Neuronal stem cell (in vitro differentiated cells): ENCODE measurements at regions not wholly inside any gene's neighbourhood (a gene's known extent, or its start where the extent isn't known, plus 50 kb on each side); places are given as distances from the start of the nearest gene placed in this dataset.
"Not testable (repeated sequence)": the region's sequence is repeated elsewhere in the genome, so short reads cannot be mapped to it uniquely, and the experiment has no call there.

Experiments
- DNase-seq: peaks from one replicate; pipeline ENCODE4 v3.0.0-alpha.2; 2013; ENCODE audit warnings: low spot score
- H2AFZ ChIP-seq: one replicate; pipeline ENCODE4 v1.6.1; 2013; ENCODE audit warnings: mild to moderate bottlenecking, low read length, inconsistent platforms
- H2AK5ac ChIP-seq: 2 replicates; pipeline ENCODE4 v1.6.1; 2013; ENCODE audit warnings: low read depth, mild to moderate bottlenecking, inconsistent platforms, low read length, moderate library complexity, mixed read lengths
- H2BK120ac ChIP-seq: 2 replicates; pipeline ENCODE4 v1.6.1; 2013; ENCODE audit warnings: low read depth, mild to moderate bottlenecking, inconsistent platforms, low read length, moderate library complexity, mixed read lengths
- H2BK12ac ChIP-seq: one replicate; pipeline ENCODE4 v1.6.1; 2013; ENCODE audit warnings: low read length, inconsistent platforms
- H2BK15ac ChIP-seq: 2 replicates; pipeline ENCODE4 v1.6.1; 2013; ENCODE audit warnings: mild to moderate bottlenecking, low read length, inconsistent platforms, mixed read lengths
- H2BK5ac ChIP-seq: one replicate; pipeline ENCODE4 v1.6.1; 2013; ENCODE audit warnings: inconsistent platforms, mild to moderate bottlenecking, low read length, moderate library complexity
- H3K14ac ChIP-seq: one replicate; pipeline ENCODE4 v1.6.1; 2013; ENCODE audit warnings: low read length, inconsistent platforms
- H3K18ac ChIP-seq: 2 replicates; pipeline ENCODE4 v1.6.1; 2013; ENCODE audit warnings: low read length, inconsistent platforms
- H3K23ac ChIP-seq: 2 replicates; pipeline ENCODE4 v1.6.1; 2013; ENCODE audit warnings: low read depth, mild to moderate bottlenecking, mixed read lengths, low read length, inconsistent platforms; ENCODE audit not compliant: poor library complexity
- H3K27ac ChIP-seq: replicated peaks from 3 replicates; pipeline ENCODE4 v1.5.1; 2013; ENCODE audit warnings: low read length, inconsistent platforms
- H3K27me3 ChIP-seq, 3 experiments: 2 replicates each; pipeline ENCODE4 v1.6.1; 2013; ENCODE audit warnings: low read length in 3 of 3, mild to moderate bottlenecking in 2 of 3, inconsistent platforms in 1 of 3, low read depth in 1 of 3, mixed read lengths in 1 of 3, moderate library complexity in 1 of 3; ENCODE audit not compliant: control insufficient read depth in 3 of 3, insufficient read depth in 3 of 3
- H3K36me3 ChIP-seq, 2 donors: replicated peaks in 1 of 2; 2 replicates each; pipeline ENCODE4 v1.6.1; 2013; ENCODE audit warnings: low read length in 2 of 2; ENCODE audit not compliant: control insufficient read depth in 2 of 2, insufficient read depth in 2 of 2
- H3K4ac ChIP-seq: 2 replicates; pipeline ENCODE4 v1.6.1; 2013; ENCODE audit warnings: inconsistent platforms, mild to moderate bottlenecking, low read length, moderate library complexity
- H3K4me1 ChIP-seq, 2 donors: 1 replicate in 1 of 2; 2 replicates in 1 of 2; pipeline ENCODE4 v1.6.1; 2013; ENCODE audit warnings: low read length in 2 of 2, low read depth in 1 of 2; ENCODE audit not compliant: control insufficient read depth in 2 of 2, insufficient read depth in 1 of 2
- H3K4me2 ChIP-seq: one replicate; pipeline ENCODE4 v1.6.1; 2013; ENCODE audit warnings: mild to moderate bottlenecking, low read length, inconsistent platforms; ENCODE audit not compliant: insufficient read depth, poor library complexity, severe bottlenecking
- H3K4me3 ChIP-seq, 2 donors: 2 replicates each; pipeline ENCODE4 v1.5.1; 2013; ENCODE audit warnings: low read length in 2 of 2, mild to moderate bottlenecking in 2 of 2, inconsistent platforms in 1 of 2, moderate library complexity in 1 of 2
- H3K79me1 ChIP-seq: one replicate; pipeline ENCODE4 v1.6.1; 2013; ENCODE audit warnings: low read depth, mild to moderate bottlenecking, inconsistent platforms, low read length, moderate library complexity
- H3K9ac ChIP-seq: one replicate; pipeline ENCODE4 v1.6.1; 2013; ENCODE audit warnings: mild to moderate bottlenecking, low read depth, low read length, inconsistent platforms; ENCODE audit not compliant: poor library complexity
- H3K9me3 ChIP-seq, 2 donors: replicated peaks in 1 of 2; 2 replicates each; pipeline versions ENCODE3 to v1.6.1; 2013; ENCODE audit warnings: low read length in 2 of 2, mild to moderate bottlenecking in 2 of 2, inconsistent platforms in 1 of 2, low read depth in 1 of 2, mixed read lengths in 1 of 2, moderate library complexity in 1 of 2; ENCODE audit not compliant: control insufficient read depth in 2 of 2, insufficient read depth in 1 of 2
- H4K8ac ChIP-seq: one replicate; pipeline ENCODE4 v1.6.1; 2013; ENCODE audit warnings: low read depth, mild to moderate bottlenecking, inconsistent platforms, low read length, moderate library complexity
- H4K91ac ChIP-seq: one replicate; pipeline ENCODE4 v1.6.1; 2013; ENCODE audit warnings: low read length, low read depth, mild to moderate bottlenecking, inconsistent platforms; ENCODE audit not compliant: poor library complexity
- WGBS, 2 donors: extraction: QIAGEN DNeasy Blood & Tissue Kit; methylation state at CpG; one replicate each; pipeline ENCODE4 v1.1.7; 2013; ENCODE audit warnings: missing lambda C conversion rate in 2 of 2, mixed read lengths in 1 of 2; ENCODE audit not compliant: insufficient read length in 2 of 2, insufficient replicate concordance in 1 of 2; ENCODE audit errors: extremely low coverage in 2 of 2; 5-methylcytosine and 5-hydroxymethylcytosine counted together

DNA sequence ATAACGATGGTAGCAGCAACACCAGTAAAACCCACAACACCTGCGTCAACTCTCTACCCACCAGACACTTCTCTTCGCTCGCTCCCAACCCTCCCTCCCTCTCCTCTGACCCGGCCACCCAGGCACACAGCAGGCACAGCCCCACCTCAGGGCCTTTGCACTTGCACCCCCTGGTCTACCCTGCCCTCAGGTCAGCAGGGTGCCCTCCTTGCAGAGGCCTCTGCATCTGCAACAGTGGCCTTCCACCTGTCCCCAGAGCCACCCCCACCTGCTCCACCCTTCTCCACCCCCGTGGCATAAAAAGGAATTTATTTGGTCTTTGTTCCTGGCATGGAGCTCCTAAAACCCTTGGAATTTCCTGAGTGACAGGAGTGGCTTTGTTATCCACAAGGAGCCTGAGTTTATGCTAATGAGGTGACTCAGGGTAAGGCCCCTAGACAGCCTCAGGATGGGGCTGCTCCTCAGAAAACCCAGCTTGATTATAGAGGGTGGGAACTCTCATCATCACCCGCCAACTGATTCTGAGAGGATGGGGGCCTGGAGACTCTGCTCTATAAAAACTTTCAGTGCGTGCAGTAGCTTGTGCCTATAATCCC is 88.1 kb downstream of the KCNJ18 start:
- not testable (repeated sequence) for H4K8ac ChIP-seq, H4K91ac ChIP-seq, H3K4ac ChIP-seq, H3K14ac ChIP-seq, H3K27me3 ChIP-seq, H2AK5ac ChIP-seq, H3K36me3 ChIP-seq, H3K4me2 ChIP-seq, H3K23ac ChIP-seq, DNase-seq, H3K9me3 ChIP-seq, H3K27ac ChIP-seq, H3K4me3 ChIP-seq, H3K9ac ChIP-seq, H3K4me1 ChIP-seq, H2BK15ac ChIP-seq, H2BK12ac ChIP-seq, H3K79me1 ChIP-seq, H2BK120ac ChIP-seq, H2AFZ ChIP-seq, H2BK5ac ChIP-seq, H3K18ac ChIP-seq
- WGBS, 2 donors, result no CpG with 5 or more reads among the region's 8 CpGs

DNA sequence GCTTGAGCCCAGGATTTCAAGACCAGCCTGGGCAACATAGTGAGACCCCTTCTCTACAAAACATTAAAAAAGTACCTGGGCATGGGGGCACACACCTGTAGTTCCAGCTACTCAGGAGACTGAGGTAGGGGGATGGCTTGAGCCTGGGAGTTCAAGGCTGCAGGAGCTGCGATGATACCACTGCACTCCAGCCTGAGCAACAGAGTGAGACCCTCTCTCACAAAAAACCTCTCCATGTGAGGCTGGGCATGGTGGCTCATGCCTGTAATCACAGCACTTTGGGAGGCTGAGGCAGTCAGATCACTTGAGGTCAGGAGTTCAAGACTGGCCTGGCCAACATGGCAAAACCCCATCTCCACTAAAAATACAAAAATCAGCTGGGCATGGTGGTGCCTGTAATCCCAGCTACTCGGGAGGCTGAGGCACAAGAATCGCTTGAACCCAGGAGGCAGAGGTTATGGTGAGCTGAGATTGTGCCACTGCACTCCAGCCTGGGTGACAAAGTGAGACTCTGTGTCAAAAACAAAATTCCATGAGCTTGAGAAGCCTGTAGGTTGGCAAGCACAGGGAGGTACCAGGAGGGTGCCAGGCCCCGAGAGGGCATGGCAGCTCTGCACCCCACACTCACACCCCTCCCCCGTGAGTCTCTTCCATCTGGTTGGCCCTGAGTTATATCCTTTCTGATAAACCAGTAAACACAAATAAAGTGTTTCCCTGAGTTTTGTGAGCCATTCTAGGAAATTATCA is 88.8 kb downstream of the KCNJ18 start:
- H2BK15ac ChIP-seq, H2AFZ ChIP-seq, H3K27ac ChIP-seq, H3K14ac ChIP-seq, H3K4me3 ChIP-seq, H3K9ac ChIP-seq, H3K23ac ChIP-seq, H4K91ac ChIP-seq, DNase-seq, H3K4me2 ChIP-seq, H2BK5ac ChIP-seq, H3K4ac ChIP-seq, H3K27me3 ChIP-seq, H2BK12ac ChIP-seq, H3K9me3 ChIP-seq, H2BK120ac ChIP-seq, H4K8ac ChIP-seq, H3K4me1 ChIP-seq, H3K18ac ChIP-seq, H3K79me1 ChIP-seq, H2AK5ac ChIP-seq, H3K36me3 ChIP-seq: not testable (repeated sequence)
- WGBS, 2 donors, result no CpG with 5 or more reads among the region's 5 CpGs

DNA sequence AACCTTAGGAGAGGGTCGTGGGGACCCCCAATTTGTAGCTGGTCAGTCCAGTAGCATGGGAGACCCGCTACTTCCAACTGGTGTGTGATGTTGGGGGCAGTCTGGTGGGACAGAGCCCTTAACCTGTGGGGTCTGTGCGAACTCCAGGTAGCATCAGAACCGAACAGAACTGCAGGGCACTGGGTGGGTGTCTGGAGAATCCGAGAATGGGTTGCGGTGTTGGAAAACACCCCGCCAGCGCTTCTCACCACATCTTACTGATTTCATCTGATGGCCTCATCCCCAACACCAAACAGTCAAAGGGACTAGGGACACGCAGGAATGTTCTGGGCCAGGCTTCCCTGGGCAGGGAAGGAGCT is 89.3 kb downstream of the KCNJ18 start:
- not testable (repeated sequence) for H3K4me1 ChIP-seq, H3K14ac ChIP-seq, H3K9ac ChIP-seq, H2AK5ac ChIP-seq, H3K4me2 ChIP-seq, H4K91ac ChIP-seq, H3K27ac ChIP-seq, H2BK120ac ChIP-seq, H3K27me3 ChIP-seq, DNase-seq, H3K9me3 ChIP-seq, H3K79me1 ChIP-seq, H3K36me3 ChIP-seq, H2AFZ ChIP-seq, H3K4ac ChIP-seq, H3K18ac ChIP-seq, H3K4me3 ChIP-seq, H3K23ac ChIP-seq, H2BK12ac ChIP-seq, H2BK5ac ChIP-seq, H2BK15ac ChIP-seq, H4K8ac ChIP-seq
- no CpG with 5 or more reads among the region's 9 CpGs for WGBS, 2 donors

DNA sequence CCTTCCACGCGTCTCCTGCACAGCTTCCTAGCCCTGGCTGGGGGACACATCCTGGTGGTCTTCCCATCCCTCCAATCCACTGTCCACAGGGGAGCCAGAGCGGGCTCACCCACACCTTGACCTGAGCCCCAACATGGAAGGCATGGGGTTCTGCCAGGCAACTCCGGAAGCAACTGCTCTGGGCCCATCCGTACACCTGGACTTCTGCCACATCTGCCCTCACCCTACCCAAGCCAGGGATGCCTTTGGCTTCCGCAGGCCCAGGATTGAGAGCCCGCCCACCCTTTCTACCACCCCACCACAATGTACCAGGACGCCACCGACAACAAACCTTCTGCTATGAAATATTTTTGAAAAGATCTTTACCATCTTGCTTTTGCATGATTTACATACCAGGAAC is 89.8 kb downstream of the KCNJ18 start:
- not testable (repeated sequence) for H4K91ac ChIP-seq, H3K27ac ChIP-seq, H4K8ac ChIP-seq, H2BK5ac ChIP-seq, H3K14ac ChIP-seq, H3K9ac ChIP-seq, H3K27me3 ChIP-seq, H2AK5ac ChIP-seq, H3K4ac ChIP-seq, H2BK15ac ChIP-seq, H2BK12ac ChIP-seq, H3K79me1 ChIP-seq, H2AFZ ChIP-seq, DNase-seq, H3K9me3 ChIP-seq, H3K23ac ChIP-seq, H3K4me2 ChIP-seq, H3K18ac ChIP-seq, H2BK120ac ChIP-seq, H3K4me1 ChIP-seq, H3K36me3 ChIP-seq, H3K4me3 ChIP-seq
- WGBS, 2 donors, result no CpG with 5 or more reads among the region's 9 CpGs
